ENCODE measurements at regions not wholly inside any gene's neighbourhood (a gene's known extent, or its start where the extent isn't known, plus 50 kb on each side); places are given as distances from the start of the nearest gene placed in this dataset.

DNA sequence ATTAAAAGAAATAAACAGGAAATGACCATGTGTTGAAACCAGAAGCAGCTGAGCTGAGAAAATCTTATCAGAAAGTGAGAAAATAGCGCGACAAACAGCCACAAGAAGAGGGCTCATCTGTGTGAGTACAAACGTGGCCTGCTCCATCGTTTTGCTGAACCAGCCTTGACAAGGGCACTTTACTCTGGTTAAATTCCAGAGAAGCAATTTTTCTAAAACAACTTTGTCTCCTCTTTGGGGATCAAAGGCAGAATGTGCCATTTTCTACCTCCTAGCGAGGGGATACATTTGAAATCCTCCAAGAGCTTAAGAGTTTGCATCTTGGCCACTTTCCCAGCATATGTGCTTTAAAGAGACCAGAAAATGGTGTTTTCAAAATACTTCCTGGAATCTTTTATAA is 51.3 kb upstream of the VIPR2 start:
- no peaks in the 10 kb centered on the region for H3K36me3 ChIP-seq (ENCODE audit: low read depth)
- no peak overlapping the region for H3K4me3 ChIP-seq
- DNase-seq (peak in 1 of 3 donors; percentile 8), ATAC-seq (peak; percentile 32)
- H3K4me1 ChIP-seq (ENCODE audit: low read depth): no peaks in the 10 kb centered on the region
- TF ChIP-seq, protein P1, sequence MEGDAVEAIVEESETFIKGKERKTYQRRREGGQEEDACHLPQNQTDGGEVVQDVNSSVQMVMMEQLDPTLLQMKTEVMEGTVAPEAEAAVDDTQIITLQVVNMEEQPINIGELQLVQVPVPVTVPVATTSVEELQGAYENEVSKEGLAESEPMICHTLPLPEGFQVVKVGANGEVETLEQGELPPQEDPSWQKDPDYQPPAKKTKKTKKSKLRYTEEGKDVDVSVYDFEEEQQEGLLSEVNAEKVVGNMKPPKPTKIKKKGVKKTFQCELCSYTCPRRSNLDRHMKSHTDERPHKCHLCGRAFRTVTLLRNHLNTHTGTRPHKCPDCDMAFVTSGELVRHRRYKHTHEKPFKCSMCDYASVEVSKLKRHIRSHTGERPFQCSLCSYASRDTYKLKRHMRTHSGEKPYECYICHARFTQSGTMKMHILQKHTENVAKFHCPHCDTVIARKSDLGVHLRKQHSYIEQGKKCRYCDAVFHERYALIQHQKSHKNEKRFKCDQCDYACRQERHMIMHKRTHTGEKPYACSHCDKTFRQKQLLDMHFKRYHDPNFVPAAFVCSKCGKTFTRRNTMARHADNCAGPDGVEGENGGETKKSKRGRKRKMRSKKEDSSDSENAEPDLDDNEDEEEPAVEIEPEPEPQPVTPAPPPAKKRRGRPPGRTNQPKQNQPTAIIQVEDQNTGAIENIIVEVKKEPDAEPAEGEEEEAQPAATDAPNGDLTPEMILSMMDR (IDR thresholded peaks at IDR 0.05): no peak
- intact Hi-C loops (cut with DNase I, micrococcal nuclease): no loop called here
- H3K9me3 ChIP-seq: no peaks in the 10 kb centered on the region

Data from mucosa of descending colon (tissue), 3 donors.